Caco-2 (cell line): ENCODE measurements at regions not wholly inside any gene's neighbourhood (a gene's known extent, or its start where the extent isn't known, plus 50 kb on each side); places are given as distances from the start of the nearest gene placed in this dataset.

Experiments used
- BruUV-seq: library from RNA; stranded (reverse); fragments of 400-500 nt; replicated peaks from 2 replicates; lab custom pipeline; 2021; lab: Mats Ljungman, UMichigan
- CTCF ChIA-PET: fragments of 300-600 bp; sonication (Branson Sonifier 250); formaldehyde crosslinking; loops from one replicate; lab custom pipeline; 2022; ENCODE audit warnings: antibody characterized with exemption; lab: Charles Lee
- POLR2A ChIA-PET: fragments of 300-600 bp; sonication (Branson Sonifier 250); formaldehyde crosslinking; loops from one replicate; lab custom pipeline; 2022; ENCODE audit warnings: antibody characterized with exemption; lab: Charles Lee
- DNase-seq, 2 experiments: peaks; one replicate each; pipeline versions ENCODE4 v3.0.0 to v3.0.0-alpha.2; 2020 to 2022
- H3K27me3 ChIP-seq: replicated peaks from 2 replicates; pipeline ENCODE4 v1.6.0; 2011; ENCODE audit warnings: low read length; ENCODE audit not compliant: control insufficient read depth, insufficient read depth
- H3K36me3 ChIP-seq: 2 replicates; pipeline ENCODE4 v1.5.1; 2011; ENCODE audit warnings: low read length; ENCODE audit not compliant: control insufficient read depth, insufficient read depth
- H3K4me1 ChIP-seq: fragments of 250-450 bp; sonication (Bioruptor Pico); 2 replicates; pipeline ENCODE4 v1.5.1; 2020; ENCODE audit warnings: mild to moderate bottlenecking
- H3K4me3 ChIP-seq: 2 replicates; pipeline ENCODE4 v1.5.1; 2011; ENCODE audit warnings: low read depth, mild to moderate bottlenecking, control low read depth, low read length
- H3K9me3 ChIP-seq: fragments of 250-450 bp; sonication (Bioruptor Pico); 2 replicates; pipeline ENCODE4 v1.5.1; 2020; ENCODE audit warnings: mild to moderate bottlenecking, moderate library complexity
- H3K27ac Mint-ChIP-seq: one replicate; pipeline ENCODE4 v1.8.0; 2022; ENCODE audit warnings: mixed read lengths; ENCODE audit not compliant: unreplicated experiment
- H3K27me3 Mint-ChIP-seq: one replicate; pipeline ENCODE4 v1.8.0; 2022; ENCODE audit warnings: mixed read lengths; ENCODE audit not compliant: insufficient read depth, unreplicated experiment
- H3K36me3 Mint-ChIP-seq: one replicate; pipeline ENCODE4 v1.8.0; 2022; ENCODE audit warnings: mild to moderate bottlenecking, mixed read lengths; ENCODE audit not compliant: insufficient read depth, unreplicated experiment
- H3K4me1 Mint-ChIP-seq: one replicate; pipeline ENCODE4 v1.8.0; 2022; ENCODE audit warnings: low read depth, mixed read lengths; ENCODE audit not compliant: unreplicated experiment
- H3K4me3 Mint-ChIP-seq: one replicate; pipeline ENCODE4 v1.8.0; 2022; ENCODE audit warnings: mild to moderate bottlenecking, moderate library complexity, mixed read lengths; ENCODE audit not compliant: unreplicated experiment
- H3K9me3 Mint-ChIP-seq: one replicate; pipeline ENCODE4 v1.8.0; 2022; ENCODE audit warnings: mixed read lengths; ENCODE audit not compliant: unreplicated experiment
- intact Hi-C: fragments of 100-400 bp; cut with micrococcal nuclease; formaldehyde crosslinking; loops from one replicate; pipeline ENCODE4 v1.10.0; 2022; ENCODE audit not compliant: unreplicated experiment
- TF ChIP-seq, protein P1 (sequence below), 2 experiments: fragments of 200-600 bp in 1 of 2; IDR thresholded peaks; 1 replicate in 1 of 2; 2 replicates in 1 of 2; pipeline versions ENCODE4 v1.5.1 to v1.8.0; 2011 to 2022; ENCODE audit warnings: antibody characterized with exemption in 1 of 2, control low read depth in 1 of 2, inconsistent platforms in 1 of 2, low read depth in 1 of 2, low read length in 1 of 2, mild to moderate bottlenecking in 1 of 2, moderate library complexity in 1 of 2; ENCODE audit not compliant: insufficient read depth in 1 of 2, severe bottlenecking in 1 of 2, unreplicated experiment in 1 of 2

DNA sequence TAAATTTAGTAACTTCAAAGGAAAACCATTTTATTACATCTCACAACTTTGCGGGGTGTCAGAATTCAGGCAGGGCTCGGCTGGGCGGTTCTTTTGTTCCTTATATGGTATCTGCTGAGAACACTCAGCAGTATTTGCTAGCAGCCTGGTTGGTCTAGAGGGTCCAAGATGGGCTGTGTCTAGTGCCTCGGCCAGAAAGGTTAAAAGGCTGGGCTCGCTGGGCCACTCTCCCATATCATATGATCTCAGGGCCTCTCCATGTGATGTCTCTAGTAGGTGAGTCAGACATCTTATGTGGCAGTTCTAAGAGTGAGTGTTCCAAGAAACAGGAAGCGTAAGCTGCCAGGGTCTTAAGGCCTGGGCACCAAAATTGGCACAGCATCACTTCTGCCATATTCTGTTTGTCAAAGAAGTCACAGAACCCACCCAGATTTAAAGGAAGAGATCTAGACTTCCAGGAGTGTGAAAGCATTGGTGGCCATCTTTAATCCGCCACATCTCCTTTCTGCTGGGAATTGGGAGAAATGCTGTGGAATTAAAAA lies 100.9 kb upstream of the ATP6AP2 start:
- intact Hi-C loops = loop anchor here (10.0 kb wide), 1 partner anchor 375 kb away; no protein-coding TSS in a partner anchor
- no peaks in the 10 kb centered on the region for H3K27me3 Mint-ChIP-seq
- TF ChIP-seq, protein P1, sequence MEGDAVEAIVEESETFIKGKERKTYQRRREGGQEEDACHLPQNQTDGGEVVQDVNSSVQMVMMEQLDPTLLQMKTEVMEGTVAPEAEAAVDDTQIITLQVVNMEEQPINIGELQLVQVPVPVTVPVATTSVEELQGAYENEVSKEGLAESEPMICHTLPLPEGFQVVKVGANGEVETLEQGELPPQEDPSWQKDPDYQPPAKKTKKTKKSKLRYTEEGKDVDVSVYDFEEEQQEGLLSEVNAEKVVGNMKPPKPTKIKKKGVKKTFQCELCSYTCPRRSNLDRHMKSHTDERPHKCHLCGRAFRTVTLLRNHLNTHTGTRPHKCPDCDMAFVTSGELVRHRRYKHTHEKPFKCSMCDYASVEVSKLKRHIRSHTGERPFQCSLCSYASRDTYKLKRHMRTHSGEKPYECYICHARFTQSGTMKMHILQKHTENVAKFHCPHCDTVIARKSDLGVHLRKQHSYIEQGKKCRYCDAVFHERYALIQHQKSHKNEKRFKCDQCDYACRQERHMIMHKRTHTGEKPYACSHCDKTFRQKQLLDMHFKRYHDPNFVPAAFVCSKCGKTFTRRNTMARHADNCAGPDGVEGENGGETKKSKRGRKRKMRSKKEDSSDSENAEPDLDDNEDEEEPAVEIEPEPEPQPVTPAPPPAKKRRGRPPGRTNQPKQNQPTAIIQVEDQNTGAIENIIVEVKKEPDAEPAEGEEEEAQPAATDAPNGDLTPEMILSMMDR (IDR thresholded peaks at IDR 0.05; ENCODE audit: insufficient read depth in 1 of 2, low read depth in 1 of 2, low read length in 1 of 2, severe bottlenecking in 1 of 2, unreplicated experiment in 1 of 2) = no peak
- H3K4me3 Mint-ChIP-seq = no peak overlapping the region
- Histone ChIP-seq H3K27me3 (no peaks in the 10 kb centered on the region), H3K9me3 (no peaks in the 10 kb centered on the region), H3K4me1 (peaks cover 6% of the 10 kb centered on the region), H3K36me3 (no peaks in the 10 kb centered on the region), H3K4me3 (no peak overlapping the region)
- no peak for DNase-seq
- no peaks in the 10 kb centered on the region for H3K9me3 Mint-ChIP-seq
- H3K36me3 Mint-ChIP-seq = no peaks in the 10 kb centered on the region
- H3K27ac Mint-ChIP-seq = no peak overlapping the region
- CTCF ChIA-PET = no interaction called here
- H3K4me1 Mint-ChIP-seq = peaks cover 1% of the 10 kb centered on the region
- no TSS peak for BruUV-seq
- POLR2A ChIA-PET = no interaction called here

DNA sequence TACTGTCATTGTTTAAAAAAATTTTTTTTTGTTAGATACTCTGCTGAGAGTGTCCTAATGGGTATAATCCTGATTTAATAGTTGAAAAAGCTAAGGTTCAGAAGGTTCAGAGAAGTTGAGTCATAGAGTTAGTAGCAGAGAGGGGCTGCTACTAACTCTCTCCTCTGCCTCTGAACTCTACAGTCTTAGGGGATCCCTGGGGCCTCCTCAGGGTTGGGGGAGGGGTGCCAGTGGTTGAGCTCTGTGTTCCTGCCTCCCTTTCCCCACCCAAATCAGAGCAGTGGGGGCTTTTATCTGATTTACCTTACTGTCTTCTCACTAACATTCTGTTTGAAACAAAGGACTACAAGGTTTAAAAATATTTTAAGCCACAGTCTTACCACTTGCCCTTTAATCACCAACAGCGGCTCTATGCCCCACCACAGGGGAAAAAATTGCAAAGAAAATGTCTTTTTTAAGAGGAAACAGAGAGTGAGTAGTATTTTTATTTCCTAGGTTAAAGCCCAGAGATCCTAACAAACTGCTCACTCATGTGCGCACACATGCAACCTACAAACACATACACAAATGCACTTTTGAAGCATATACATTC lies 102.2 kb upstream of the ATP6AP2 start:
- intact Hi-C loops = loop anchor here (10.0 kb wide), 1 partner anchor 374 kb away; no protein-coding TSS in a partner anchor
- Histone ChIP-seq H3K9me3 (no peaks in the 10 kb centered on the region), H3K4me1 (peaks cover 14% of the 10 kb centered on the region), H3K4me3 (no peak overlapping the region), H3K36me3 (no peaks in the 10 kb centered on the region), H3K27me3 (no peaks in the 10 kb centered on the region)
- POLR2A ChIA-PET = no interaction called here
- Mint-ChIP-seq H3K9me3 (no peaks in the 10 kb centered on the region), H3K36me3 (no peaks in the 10 kb centered on the region), H3K4me1 (peaks cover 11% of the 10 kb centered on the region), H3K4me3 (no peak overlapping the region), H3K27ac (no peak overlapping the region), H3K27me3 (no peaks in the 10 kb centered on the region)
- BruUV-seq = no TSS peak
- CTCF ChIA-PET = no interaction called here
- TF ChIP-seq, protein P1 (IDR thresholded peaks at IDR 0.05; ENCODE audit: insufficient read depth in 1 of 2, low read depth in 1 of 2, low read length in 1 of 2, severe bottlenecking in 1 of 2, unreplicated experiment in 1 of 2) = no peak
- DNase-seq = no peak

DNA sequence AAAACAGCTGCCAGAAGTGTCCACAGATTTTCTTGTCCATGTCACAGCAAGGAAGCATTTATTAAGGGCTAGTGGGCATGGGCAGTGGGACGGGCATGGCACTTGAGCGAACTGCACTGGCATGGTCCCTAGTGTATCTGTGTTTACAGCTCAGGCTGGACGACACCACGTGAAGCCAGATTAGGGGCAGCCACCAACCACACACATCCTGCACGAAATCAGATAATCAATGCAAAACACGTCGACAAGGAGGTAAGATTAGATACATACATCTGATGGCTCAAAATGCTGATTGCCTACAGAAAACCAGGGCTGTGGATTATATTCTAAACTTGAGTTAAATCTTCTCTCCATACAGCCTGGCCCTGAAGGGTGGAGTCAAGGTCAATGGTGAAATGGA lies 103.8 kb upstream of the ATP6AP2 start:
- peaks cover 22% of the 10 kb centered on the region for H3K4me1 ChIP-seq
- Mint-ChIP-seq H3K27ac (no peak overlapping the region), H3K27me3 (no peaks in the 10 kb centered on the region), H3K9me3 (no peaks in the 10 kb centered on the region), H3K4me1 (peaks cover 24% of the 10 kb centered on the region), H3K4me3 (no peak overlapping the region), H3K36me3 (peaks cover 7% of the 10 kb centered on the region)
- TF ChIP-seq, protein P1 (IDR thresholded peaks at IDR 0.05; ENCODE audit: insufficient read depth in 1 of 2, low read depth in 1 of 2, low read length in 1 of 2, severe bottlenecking in 1 of 2, unreplicated experiment in 1 of 2) = no peak
- no peaks in the 10 kb centered on the region for H3K36me3 ChIP-seq
- intact Hi-C loops = loop anchor here (10.0 kb wide), 1 partner anchor 372 kb away; no protein-coding TSS in a partner anchor
- H3K4me3 ChIP-seq = no peak overlapping the region
- H3K27me3 ChIP-seq = no peaks in the 10 kb centered on the region
- BruUV-seq = no TSS peak
- ChIA-PET CTCF (interaction anchor here (0.6 kb wide), 1 partner anchor 171 kb away, joined by 3 read pairs; the partner anchor contains the start of gene CXorf38), POLR2A (no interaction called here)
- no peak for DNase-seq
- H3K9me3 ChIP-seq = no peaks in the 10 kb centered on the region
